Stimulated activated effector memory CD8-positive, alpha-beta T cell treated with anti-CD3 and anti-CD28 coated beads, Interleukin-12 subunit alpha, Interleukin-12 subunit beta, amount 100 ng/mL, for 72 hours (primary cell): ENCODE measurements at regions not wholly inside any gene's neighbourhood (a gene's known extent, or its start where the extent isn't known, plus 50 kb on each side); places are given as distances from the start of the nearest gene placed in this dataset.
"Not testable (repeated sequence)": the region's sequence is repeated elsewhere in the genome, so short reads cannot be mapped to it uniquely, and the experiment has no call there.

Experiments
- ATAC-seq: fragments of 150-1000 bp; cut with Tn5 transposase; 2 replicates; pipeline ENCODE4 v1.10.0; 2021
- DNase-seq, 2 donors: peaks; one replicate each; pipeline ENCODE4 v3.0.0; 2021 to 2022; ENCODE audit warnings: low spot score in 2 of 2
- H3K27ac Mint-ChIP-seq: one replicate; pipeline ENCODE4 v1.8.0; 2022; ENCODE audit warnings: mild to moderate bottlenecking, mixed read lengths
- H3K36me3 Mint-ChIP-seq: one replicate; pipeline ENCODE4 v1.8.0; 2022; ENCODE audit warnings: mild to moderate bottlenecking, mixed read lengths
- H3K4me1 Mint-ChIP-seq: one replicate; pipeline ENCODE4 v1.8.0; 2022; ENCODE audit warnings: mixed read lengths
- H3K4me3 Mint-ChIP-seq: one replicate; pipeline ENCODE4 v1.8.0; 2022; ENCODE audit warnings: mild to moderate bottlenecking, mixed read lengths
- H3K9me3 Mint-ChIP-seq: one replicate; pipeline ENCODE4 v1.8.0; 2022; ENCODE audit warnings: mixed read lengths

DNA sequence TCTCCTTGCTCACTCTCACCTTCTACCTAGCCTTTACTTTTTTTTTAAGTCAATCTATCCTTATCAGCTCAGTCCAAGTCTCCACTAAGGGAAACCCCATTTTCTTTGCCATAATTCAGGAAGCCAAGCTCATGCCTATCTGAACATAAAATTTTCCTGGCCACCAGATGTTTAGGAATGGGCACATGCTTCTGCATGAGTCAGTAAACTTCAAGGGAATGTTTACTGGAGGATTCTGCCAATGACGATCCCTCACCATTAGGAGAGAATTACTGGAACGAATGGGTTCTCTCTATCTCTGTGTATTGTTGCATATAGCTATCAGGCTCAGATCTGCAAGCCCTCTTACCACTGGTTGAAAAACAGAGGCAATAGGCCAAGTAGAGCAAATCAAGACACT, 731.7 kb upstream of the ZNF804A start:
- Mint-ChIP-seq H3K36me3 (no peaks in the 10 kb centered on the region), H3K4me1 (no peaks in the 10 kb centered on the region), H3K9me3 (peaks cover 2% of the 10 kb centered on the region), H3K4me3 (no peak overlapping the region), H3K27ac (no peak overlapping the region)
- ATAC-seq (no peak), DNase-seq (no peak)

DNA sequence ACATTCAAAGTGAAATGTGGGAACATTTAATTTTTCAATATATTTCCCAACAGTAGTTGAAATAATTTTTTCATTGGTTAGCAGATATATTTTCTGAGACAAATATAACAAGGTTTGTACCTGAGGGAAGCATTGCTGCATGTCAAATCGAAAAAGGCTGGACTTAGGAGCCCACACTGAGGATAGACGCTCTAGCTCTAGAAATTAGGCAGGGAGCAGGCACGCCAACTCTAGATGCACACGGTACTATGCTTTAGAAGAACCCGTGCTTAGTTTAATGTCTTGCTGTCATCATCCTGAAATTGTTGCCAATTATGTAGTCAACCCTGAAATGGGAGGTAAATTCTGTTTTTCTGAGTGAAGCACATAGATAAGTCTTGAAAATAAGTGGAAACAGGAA, 731.1 kb upstream of the ZNF804A start:
- DNase-seq (no peak), ATAC-seq (no peak)
- no peaks in the 10 kb centered on the region for H3K36me3 Mint-ChIP-seq
- no peaks in the 10 kb centered on the region for H3K4me1 Mint-ChIP-seq
- no peak overlapping the region for H3K27ac Mint-ChIP-seq
- no peak overlapping the region for H3K4me3 Mint-ChIP-seq
- H3K9me3 Mint-ChIP-seq, result peaks cover 2% of the 10 kb centered on the region

- H3K9me3 Mint-ChIP-seq, result peaks cover 3% of the 10 kb centered on the region
- ATAC-seq (no peak), DNase-seq (no peak)
- H3K4me3 Mint-ChIP-seq, result no peak overlapping the region
- no peaks in the 10 kb centered on the region for H3K4me1 Mint-ChIP-seq
- H3K27ac Mint-ChIP-seq, result no peak overlapping the region
- H3K36me3 Mint-ChIP-seq, result no peaks in the 10 kb centered on the region
Measured at GRCh38 chr2:183868153-183868552, 730.2 kb upstream of the ZNF804A start.

- DNase-seq, result no peak
- peaks cover 6% of the 10 kb centered on the region for H3K9me3 Mint-ChIP-seq
- H3K27ac Mint-ChIP-seq, result no peak overlapping the region
- no peaks in the 10 kb centered on the region for H3K36me3 Mint-ChIP-seq
- no peak overlapping the region for H3K4me3 Mint-ChIP-seq
- H3K4me1 Mint-ChIP-seq, result no peaks in the 10 kb centered on the region
- no peak for ATAC-seq
Measured at GRCh38 chr2:183868707-183869106, 729.6 kb upstream of the ZNF804A start.

DNA sequence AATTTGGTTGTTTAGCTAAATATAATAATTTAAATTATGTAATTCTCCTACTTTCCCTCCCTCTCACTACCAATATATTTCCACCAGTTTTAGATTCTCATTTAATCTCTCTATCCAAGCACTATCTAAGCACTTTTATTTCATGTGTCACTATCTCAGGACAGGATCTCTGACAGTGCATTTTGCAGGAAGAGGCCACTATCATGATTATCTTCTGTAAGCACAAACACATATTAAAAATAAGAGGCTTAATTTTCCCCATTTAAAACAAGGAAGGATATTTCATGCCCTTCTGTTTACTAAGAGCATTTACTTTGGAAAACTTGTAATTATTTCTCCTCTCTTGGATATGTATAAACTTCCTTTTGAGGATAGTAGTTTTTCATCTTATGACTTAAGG, 726.2 kb upstream of the ZNF804A start:
- no peak for DNase-seq
- H3K4me1 Mint-ChIP-seq, result no peaks in the 10 kb centered on the region
- H3K9me3 Mint-ChIP-seq, result peaks cover 12% of the 10 kb centered on the region
- no peak overlapping the region for H3K27ac Mint-ChIP-seq
- ATAC-seq, result no peak
- no peaks in the 10 kb centered on the region for H3K36me3 Mint-ChIP-seq
- no peak overlapping the region for H3K4me3 Mint-ChIP-seq

DNA sequence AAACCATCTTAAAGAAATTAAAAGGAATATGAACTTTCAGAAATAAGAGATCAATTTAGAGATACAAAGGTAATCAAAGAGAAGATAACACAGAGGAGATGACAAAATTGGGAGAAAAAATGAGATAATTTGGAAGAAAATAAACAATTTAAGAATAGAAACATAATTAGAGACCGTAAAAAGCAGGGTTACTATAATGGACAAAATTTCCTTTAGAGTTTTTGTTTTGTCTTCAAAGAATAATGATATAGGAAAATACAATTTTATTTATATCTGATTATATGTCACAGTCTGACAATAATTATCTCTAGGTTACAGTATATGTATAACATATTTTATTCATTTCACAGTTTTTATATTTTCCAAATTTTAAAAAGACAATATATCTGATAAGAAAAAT, 716.4 kb upstream of the ZNF804A start:
- Mint-ChIP-seq H3K9me3 (peaks cover 9% of the 10 kb centered on the region), H3K4me3 (no peak overlapping the region), H3K27ac (no peak overlapping the region), H3K4me1 (no peaks in the 10 kb centered on the region), H3K36me3 (no peaks in the 10 kb centered on the region)
- ATAC-seq, result no peak
- DNase-seq, result no peak

DNA sequence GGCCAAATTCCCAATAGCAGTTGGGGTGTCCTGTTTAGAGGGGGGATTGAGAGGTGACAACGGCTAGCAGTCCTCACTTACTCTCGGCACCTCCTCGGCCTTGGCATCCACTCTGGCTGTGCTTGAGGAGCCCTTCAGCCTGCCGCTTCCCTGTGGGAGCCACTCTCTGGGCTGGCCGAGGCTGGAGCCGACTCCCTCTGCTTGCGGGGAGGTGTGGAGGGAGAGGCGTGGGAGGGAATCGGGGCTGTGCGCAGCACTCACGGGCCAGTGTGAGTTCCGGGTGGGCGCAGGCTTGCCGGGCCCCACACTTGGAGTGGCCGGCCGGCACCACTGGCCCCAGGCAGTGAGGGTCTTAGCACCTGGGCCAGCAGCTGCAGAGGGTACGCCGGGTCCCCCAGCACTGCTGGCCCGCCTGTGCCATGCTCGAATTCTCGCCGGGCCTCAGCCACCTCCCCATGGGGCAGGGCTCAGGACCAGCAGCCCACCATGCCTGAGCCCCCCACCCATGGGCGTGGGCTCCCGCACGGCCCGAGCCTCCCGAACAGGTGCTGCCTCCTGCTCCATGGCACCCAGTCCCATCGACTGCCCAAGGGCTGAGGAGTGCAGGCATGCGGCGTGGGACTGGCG, 705.9 kb upstream of the ZNF804A start:
- Mint-ChIP-seq H3K9me3 (peaks cover 6% of the 10 kb centered on the region), H3K36me3 (no peaks in the 10 kb centered on the region), H3K4me1 (no peaks in the 10 kb centered on the region), H3K27ac (no peak overlapping the region), H3K4me3 (no peak overlapping the region)
- DNase-seq, result no peak
- peak; percentile 37 for ATAC-seq

- no peaks in the 10 kb centered on the region for H3K36me3 Mint-ChIP-seq
Measured at GRCh38 chr2:183898641-183899040, 699.7 kb upstream of the ZNF804A start.

DNA sequence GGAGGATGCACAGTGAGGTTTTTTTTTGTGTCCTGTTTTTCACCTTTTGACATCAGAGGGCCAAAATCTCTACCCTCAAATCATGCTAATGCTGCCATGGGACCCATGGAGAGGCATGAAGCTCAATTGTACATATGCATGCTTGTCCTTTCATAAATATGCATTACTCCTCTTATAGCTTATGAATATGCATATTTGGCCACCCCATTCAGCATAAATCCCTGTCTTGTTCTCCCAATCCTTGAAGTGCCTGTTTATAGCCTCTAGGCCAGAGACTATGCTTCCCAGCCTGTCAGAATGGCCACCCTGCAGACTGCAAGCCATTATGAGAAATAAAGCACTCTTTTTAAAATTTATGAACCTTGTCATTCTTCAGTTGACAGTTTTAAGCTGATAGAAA, 696.4 kb upstream of the ZNF804A start:
- H3K4me1 Mint-ChIP-seq, result no peaks in the 10 kb centered on the region
- H3K27ac Mint-ChIP-seq, result no peak overlapping the region
- DNase-seq (no peak), ATAC-seq (no peak)
- peaks cover 19% of the 10 kb centered on the region for H3K9me3 Mint-ChIP-seq
- no peaks in the 10 kb centered on the region for H3K36me3 Mint-ChIP-seq
- H3K4me3 Mint-ChIP-seq, result no peak overlapping the region

More at GRCh38 chr2:183898641-183899040, 699.7 kb upstream of the ZNF804A start:
- Mint-ChIP-seq H3K27ac (no peak overlapping the region), H3K4me1 (no peaks in the 10 kb centered on the region), H3K4me3 (no peak overlapping the region), H3K9me3 (peaks cover 15% of the 10 kb centered on the region)
- DNase-seq, result no peak
- ATAC-seq, result no peak

- no peaks in the 10 kb centered on the region for H3K4me1 Mint-ChIP-seq
- H3K4me3 Mint-ChIP-seq, result no peak overlapping the region
- DNase-seq, result no peak
- no peak for ATAC-seq
- H3K9me3 Mint-ChIP-seq, result peaks cover 22% of the 10 kb centered on the region
- no peaks in the 10 kb centered on the region for H3K36me3 Mint-ChIP-seq
- no peak overlapping the region for H3K27ac Mint-ChIP-seq
Measured at GRCh38 chr2:183903026-183903425, 695.3 kb upstream of the ZNF804A start.

DNA sequence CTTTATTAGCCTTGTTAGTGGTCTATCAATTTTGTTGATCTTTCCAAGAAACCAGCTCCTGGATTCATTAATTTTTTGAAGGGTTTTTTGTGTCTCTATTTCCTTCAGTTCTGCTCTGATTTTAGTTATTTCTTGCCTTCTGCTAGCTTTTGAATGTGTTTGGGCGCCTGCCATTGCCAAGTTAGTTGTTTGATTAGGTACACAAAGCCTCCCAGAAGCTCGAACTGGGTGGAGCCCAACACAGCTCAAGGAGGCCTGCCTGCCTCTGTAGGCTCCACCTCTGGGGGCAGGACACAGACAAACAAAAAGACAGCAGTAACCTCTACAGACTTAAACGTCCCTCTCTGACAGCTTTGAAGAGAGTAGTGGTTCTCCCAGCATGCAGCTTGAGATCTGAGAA, 682.3 kb upstream of the ZNF804A start:
- DNase-seq, ATAC-seq, H3K9me3 Mint-ChIP-seq, H3K27ac Mint-ChIP-seq, H3K36me3 Mint-ChIP-seq, H3K4me3 Mint-ChIP-seq, H3K4me1 Mint-ChIP-seq: not testable (repeated sequence)

GRCh38 chr2:183919167-183919566, 679.2 kb upstream of the ZNF804A start:
- H3K36me3 Mint-ChIP-seq, result no peaks in the 10 kb centered on the region
- ATAC-seq, result no peak
- H3K4me1 Mint-ChIP-seq, result no peaks in the 10 kb centered on the region
- no peak overlapping the region for H3K4me3 Mint-ChIP-seq
- H3K27ac Mint-ChIP-seq, result no peak overlapping the region
- no peak for DNase-seq
- peaks cover 7% of the 10 kb centered on the region for H3K9me3 Mint-ChIP-seq

DNA sequence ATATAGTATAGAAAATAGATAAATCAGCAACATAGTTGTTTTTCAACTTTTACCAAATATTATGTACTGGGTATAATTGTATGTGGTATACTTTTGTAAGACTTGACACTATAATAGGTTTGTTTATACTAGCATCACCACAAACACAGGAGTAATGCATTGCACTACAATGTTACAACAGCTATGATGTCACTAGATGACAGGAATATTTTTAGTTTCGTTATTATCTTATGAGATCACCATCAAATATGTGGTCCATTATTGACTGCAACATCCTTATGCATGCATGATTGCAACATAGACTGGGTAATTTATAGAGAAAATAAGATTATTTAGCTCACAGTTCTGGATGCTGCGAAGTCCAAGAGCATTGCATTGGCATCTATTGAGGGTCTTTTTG, 678.4 kb upstream of the ZNF804A start:
- no peak for ATAC-seq
- H3K36me3 Mint-ChIP-seq, result no peaks in the 10 kb centered on the region
- no peaks in the 10 kb centered on the region for H3K4me1 Mint-ChIP-seq
- peaks cover 7% of the 10 kb centered on the region for H3K9me3 Mint-ChIP-seq
- no peak overlapping the region for H3K4me3 Mint-ChIP-seq
- DNase-seq, result no peak
- H3K27ac Mint-ChIP-seq, result no peak overlapping the region

DNA sequence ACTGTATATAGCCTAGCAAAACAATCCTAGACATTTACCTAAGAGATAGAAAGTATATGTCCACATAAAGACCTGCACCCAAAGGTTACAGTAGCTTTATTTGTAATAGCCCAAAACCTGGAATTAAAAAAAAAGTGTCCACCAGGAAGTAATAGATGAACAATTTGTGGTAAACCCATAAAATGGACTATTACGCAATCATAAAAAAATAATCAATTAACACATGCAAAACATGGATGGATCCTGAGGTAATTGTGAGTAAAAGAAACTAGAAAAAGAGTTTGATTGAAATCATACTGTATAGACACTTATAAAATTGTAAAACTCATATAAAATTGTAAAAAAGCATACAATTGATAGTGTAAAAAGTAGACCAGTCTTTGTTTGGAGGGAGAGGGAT, 673.0 kb upstream of the ZNF804A start:
- ATAC-seq, result no peak
- Mint-ChIP-seq H3K4me3 (no peak overlapping the region), H3K9me3 (peaks cover 6% of the 10 kb centered on the region), H3K4me1 (no peaks in the 10 kb centered on the region), H3K36me3 (no peaks in the 10 kb centered on the region), H3K27ac (no peak overlapping the region)
- DNase-seq, result no peak

GRCh38 chr2:183926433-183926832, 671.9 kb upstream of the ZNF804A start:
- H3K27ac Mint-ChIP-seq, result no peak overlapping the region
- DNase-seq, result no peak
- H3K9me3 Mint-ChIP-seq, result peaks cover 6% of the 10 kb centered on the region
- no peak overlapping the region for H3K4me3 Mint-ChIP-seq
- no peaks in the 10 kb centered on the region for H3K36me3 Mint-ChIP-seq
- H3K4me1 Mint-ChIP-seq, result no peaks in the 10 kb centered on the region
- ATAC-seq, result no peak

GRCh38 chr2:183927406-183928325, 670.7 kb upstream of the ZNF804A start:
- Mint-ChIP-seq H3K4me1 (no peaks in the 10 kb centered on the region), H3K27ac (no peak overlapping the region), H3K36me3 (no peaks in the 10 kb centered on the region), H3K9me3 (peaks cover 6% of the 10 kb centered on the region), H3K4me3 (no peak overlapping the region)
- ATAC-seq (no peak), DNase-seq (no peak)
